ENCODE measurements at regions not wholly inside any gene's neighbourhood (a gene's known extent, or its start where the extent isn't known, plus 50 kb on each side); places are given as distances from the start of the nearest gene placed in this dataset.

DNA sequence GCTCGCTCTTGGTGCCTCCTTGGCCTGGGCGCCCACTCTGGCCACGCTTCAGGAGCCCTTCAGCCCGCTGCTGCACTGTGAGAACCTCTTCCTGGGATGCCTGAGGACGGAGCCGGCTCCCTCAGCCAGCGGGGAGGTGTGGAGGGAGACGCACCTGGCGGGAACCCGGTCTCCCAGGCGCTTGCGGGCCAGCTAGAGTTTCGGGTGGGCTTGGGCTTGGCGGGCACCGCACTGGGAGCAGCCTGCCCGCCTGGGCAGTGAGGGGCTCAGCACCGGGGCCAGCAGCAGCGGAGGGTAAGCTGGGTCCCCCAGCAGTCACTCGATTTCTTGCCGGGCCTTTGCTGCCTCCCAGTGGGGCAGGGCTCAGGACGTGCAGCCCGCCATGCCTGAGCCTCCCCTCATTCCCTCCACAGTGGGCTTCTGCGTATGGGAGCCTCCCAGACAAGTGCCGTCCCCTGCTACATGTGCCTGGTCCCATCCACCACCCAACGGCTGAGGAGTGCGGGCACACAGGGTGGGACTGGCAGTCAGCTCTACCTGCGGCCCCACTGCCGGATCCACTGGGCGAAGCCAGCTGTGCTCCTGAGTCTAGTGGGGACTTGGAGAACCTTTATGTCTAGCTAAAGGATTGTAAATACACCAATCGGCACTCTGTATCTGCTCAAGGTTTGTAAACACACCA is 708.7 kb downstream of the VGLL3 start:
- TF ChIP-seq, protein P1, sequence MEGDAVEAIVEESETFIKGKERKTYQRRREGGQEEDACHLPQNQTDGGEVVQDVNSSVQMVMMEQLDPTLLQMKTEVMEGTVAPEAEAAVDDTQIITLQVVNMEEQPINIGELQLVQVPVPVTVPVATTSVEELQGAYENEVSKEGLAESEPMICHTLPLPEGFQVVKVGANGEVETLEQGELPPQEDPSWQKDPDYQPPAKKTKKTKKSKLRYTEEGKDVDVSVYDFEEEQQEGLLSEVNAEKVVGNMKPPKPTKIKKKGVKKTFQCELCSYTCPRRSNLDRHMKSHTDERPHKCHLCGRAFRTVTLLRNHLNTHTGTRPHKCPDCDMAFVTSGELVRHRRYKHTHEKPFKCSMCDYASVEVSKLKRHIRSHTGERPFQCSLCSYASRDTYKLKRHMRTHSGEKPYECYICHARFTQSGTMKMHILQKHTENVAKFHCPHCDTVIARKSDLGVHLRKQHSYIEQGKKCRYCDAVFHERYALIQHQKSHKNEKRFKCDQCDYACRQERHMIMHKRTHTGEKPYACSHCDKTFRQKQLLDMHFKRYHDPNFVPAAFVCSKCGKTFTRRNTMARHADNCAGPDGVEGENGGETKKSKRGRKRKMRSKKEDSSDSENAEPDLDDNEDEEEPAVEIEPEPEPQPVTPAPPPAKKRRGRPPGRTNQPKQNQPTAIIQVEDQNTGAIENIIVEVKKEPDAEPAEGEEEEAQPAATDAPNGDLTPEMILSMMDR (conservative IDR thresholded peaks at IDR 0.05; ENCODE audit: low read depth, low read length), result no peak
- TF ChIP-seq EZH2 (IDR thresholded peaks at IDR 0.05; ENCODE audit: low read length, unreplicated experiment) (no peak), EZH2phosphoT487 (IDR thresholded peaks at IDR 0.05; ENCODE audit: borderline replicate concordance, low read length) (no peak)
